Activated CD4-positive, alpha-beta T cell treated with anti-CD3 and anti-CD28 coated beads, Interleukin-2, amount 10 ng/mL, durations not matched to agents 7 days and 5 days (primary cell): ENCODE measurements at regions not wholly inside any gene's neighbourhood (a gene's known extent, or its start where the extent isn't known, plus 50 kb on each side); places are given as distances from the start of the nearest gene placed in this dataset.

Experiments used
- CTCF ChIA-PET: fragments of 350-600 bp; sonication (Branson Sonifier 250); formaldehyde crosslinking; loops from one replicate; lab custom pipeline; 2021; ENCODE audit warnings: antibody characterized with exemption; lab: Charles Lee
- POLR2A ChIA-PET: fragments of 350-600 bp; sonication (Branson Sonifier 250); formaldehyde crosslinking; loops from one replicate; lab custom pipeline; 2021; ENCODE audit warnings: antibody characterized with exemption; lab: Charles Lee
- DNase-seq: peaks from one replicate; pipeline ENCODE4 v3.0.0-alpha.2; 2020
- H3K27ac Mint-ChIP-seq: one replicate; pipeline ENCODE4 v1.8.0; 2021; ENCODE audit warnings: mild to moderate bottlenecking, moderate library complexity, mixed read lengths
- H3K27me3 Mint-ChIP-seq: one replicate; pipeline ENCODE4 v1.8.0; 2021; ENCODE audit warnings: mixed read lengths
- H3K36me3 Mint-ChIP-seq: one replicate; pipeline ENCODE4 v1.8.0; 2021; ENCODE audit warnings: low read depth, mixed read lengths
- H3K4me1 Mint-ChIP-seq: one replicate; pipeline ENCODE4 v1.8.0; 2021; ENCODE audit warnings: mixed read lengths
- H3K4me3 Mint-ChIP-seq: one replicate; pipeline ENCODE4 v1.8.0; 2021; ENCODE audit warnings: mild to moderate bottlenecking, moderate library complexity, mixed read lengths
- H3K9me3 Mint-ChIP-seq: one replicate; pipeline ENCODE4 v1.8.0; 2021; ENCODE audit warnings: mixed read lengths

- no peaks in the 10 kb centered on the region for H3K36me3 Mint-ChIP-seq
- POLR2A ChIA-PET, result no interaction called here
- no peak for DNase-seq
- CTCF ChIA-PET, result no interaction called here
- H3K4me1 Mint-ChIP-seq, result no peaks in the 10 kb centered on the region
- H3K27me3 Mint-ChIP-seq, result peaks cover 9% of the 10 kb centered on the region
- no peak overlapping the region for H3K4me3 Mint-ChIP-seq
- no peak overlapping the region for H3K27ac Mint-ChIP-seq
- no peaks in the 10 kb centered on the region for H3K9me3 Mint-ChIP-seq
These were observed 53.7 kb downstream of the RPS12 start for GRCh38 chr6:132868057-132868456.

GRCh38 chr6:132872923-132873322 is 58.6 kb downstream of the RPS12 start:
- no peak for DNase-seq
- Mint-ChIP-seq H3K9me3 (no peaks in the 10 kb centered on the region), H3K4me3 (no peak overlapping the region)

GRCh38 chr6:132877003-132877402 is 62.6 kb downstream of the RPS12 start:
- ChIA-PET CTCF (no interaction called here), POLR2A (no interaction called here)
- H3K27me3 Mint-ChIP-seq, result peaks cover 2% of the 10 kb centered on the region
- H3K36me3 Mint-ChIP-seq, result no peaks in the 10 kb centered on the region
- no peak for DNase-seq
- no peak overlapping the region for H3K4me3 Mint-ChIP-seq
- no peaks in the 10 kb centered on the region for H3K9me3 Mint-ChIP-seq
- H3K27ac Mint-ChIP-seq, result no peak overlapping the region
- no peaks in the 10 kb centered on the region for H3K4me1 Mint-ChIP-seq

More at GRCh38 chr6:132872923-132873322, 58.6 kb downstream of the RPS12 start:
- CTCF ChIA-PET, result no interaction called here
- Mint-ChIP-seq H3K4me1 (no peaks in the 10 kb centered on the region), H3K27ac (no peak overlapping the region), H3K27me3 (peaks cover 5% of the 10 kb centered on the region), H3K36me3 (no peaks in the 10 kb centered on the region)
- POLR2A ChIA-PET, result no interaction called here

- H3K4me3 Mint-ChIP-seq, result no peak overlapping the region
- no peak overlapping the region for H3K27ac Mint-ChIP-seq
- no peak for DNase-seq
- H3K4me1 Mint-ChIP-seq, result peaks cover 4% of the 10 kb centered on the region
- POLR2A ChIA-PET, result no interaction called here
- no peaks in the 10 kb centered on the region for H3K9me3 Mint-ChIP-seq
- CTCF ChIA-PET, result no interaction called here
- H3K27me3 Mint-ChIP-seq, result no peaks in the 10 kb centered on the region
- no peaks in the 10 kb centered on the region for H3K36me3 Mint-ChIP-seq
These were observed 72.8 kb downstream of the RPS12 start for GRCh38 chr6:132887204-132887603.

GRCh38 chr6:132888701-132889100 is 74.3 kb downstream of the RPS12 start:
- Mint-ChIP-seq H3K36me3 (no peaks in the 10 kb centered on the region), H3K4me3 (no peak overlapping the region), H3K27ac (no peak overlapping the region), H3K4me1 (peaks cover 4% of the 10 kb centered on the region), H3K9me3 (no peaks in the 10 kb centered on the region), H3K27me3 (no peaks in the 10 kb centered on the region)
- CTCF ChIA-PET, result no interaction called here
- POLR2A ChIA-PET, result no interaction called here
- DNase-seq, result no peak

- POLR2A ChIA-PET, result no interaction called here
- no peaks in the 10 kb centered on the region for H3K27me3 Mint-ChIP-seq
- no peaks in the 10 kb centered on the region for H3K4me1 Mint-ChIP-seq
- H3K9me3 Mint-ChIP-seq, result no peaks in the 10 kb centered on the region
- DNase-seq, result no peak
- H3K36me3 Mint-ChIP-seq, result no peaks in the 10 kb centered on the region
- H3K27ac Mint-ChIP-seq, result no peak overlapping the region
- CTCF ChIA-PET, result no interaction called here
- H3K4me3 Mint-ChIP-seq, result no peak overlapping the region
These were observed 78.8 kb downstream of the RPS12 start for GRCh38 chr6:132892929-132893771.

GRCh38 chr6:132893772-132894490 is 79.6 kb downstream of the RPS12 start:
- Mint-ChIP-seq H3K9me3 (no peaks in the 10 kb centered on the region), H3K4me3 (no peak overlapping the region), H3K36me3 (no peaks in the 10 kb centered on the region), H3K27ac (no peak overlapping the region), H3K4me1 (no peaks in the 10 kb centered on the region), H3K27me3 (no peaks in the 10 kb centered on the region)
- POLR2A ChIA-PET, result no interaction called here
- DNase-seq, result no peak
- CTCF ChIA-PET, result no interaction called here

GRCh38 chr6:132898376-132898775 is 84.0 kb downstream of the RPS12 start:
- POLR2A ChIA-PET, result no interaction called here

GRCh38 chr6:132900849-132901248 is 86.5 kb downstream of the RPS12 start:
- no peak overlapping the region for H3K27ac Mint-ChIP-seq
- H3K27me3 Mint-ChIP-seq, result peaks cover 5% of the 10 kb centered on the region
- ChIA-PET POLR2A (no interaction called here), CTCF (no interaction called here)
- DNase-seq, result no peak
- no peaks in the 10 kb centered on the region for H3K9me3 Mint-ChIP-seq
- H3K36me3 Mint-ChIP-seq, result no peaks in the 10 kb centered on the region
- H3K4me1 Mint-ChIP-seq, result no peaks in the 10 kb centered on the region
- no peak overlapping the region for H3K4me3 Mint-ChIP-seq

More at GRCh38 chr6:132898376-132898775, 84.0 kb downstream of the RPS12 start:
- no peaks in the 10 kb centered on the region for H3K4me1 Mint-ChIP-seq
- H3K27me3 Mint-ChIP-seq, result peaks cover 5% of the 10 kb centered on the region
- H3K9me3 Mint-ChIP-seq, result no peaks in the 10 kb centered on the region
- H3K27ac Mint-ChIP-seq, result no peak overlapping the region
- no peaks in the 10 kb centered on the region for H3K36me3 Mint-ChIP-seq
- DNase-seq, result no peak
- CTCF ChIA-PET, result no interaction called here
- H3K4me3 Mint-ChIP-seq, result no peak overlapping the region

- no peaks in the 10 kb centered on the region for H3K9me3 Mint-ChIP-seq
- no peaks in the 10 kb centered on the region for H3K36me3 Mint-ChIP-seq
- CTCF ChIA-PET, result no interaction called here
- POLR2A ChIA-PET, result no interaction called here
- H3K27me3 Mint-ChIP-seq, result peaks cover 5% of the 10 kb centered on the region
- no peak overlapping the region for H3K27ac Mint-ChIP-seq
- H3K4me1 Mint-ChIP-seq, result no peaks in the 10 kb centered on the region
- DNase-seq, result no peak
- no peak overlapping the region for H3K4me3 Mint-ChIP-seq
These were observed 88.5 kb downstream of the RPS12 start for GRCh38 chr6:132902901-132903300.

- ChIA-PET POLR2A (no interaction called here), CTCF (interaction anchor here (1.0 kb wide), 1 partner anchor 11 kb away, joined by 3 read pairs; no protein-coding TSS in a partner anchor)
- Mint-ChIP-seq H3K9me3 (no peaks in the 10 kb centered on the region), H3K36me3 (no peaks in the 10 kb centered on the region), H3K27me3 (peaks cover 5% of the 10 kb centered on the region), H3K4me1 (no peaks in the 10 kb centered on the region), H3K27ac (no peak overlapping the region), H3K4me3 (no peak overlapping the region)
- DNase-seq, result no peak
These were observed 92.9 kb downstream of the RPS12 start for GRCh38 chr6:132907231-132907630.

- no peak overlapping the region for H3K27ac Mint-ChIP-seq
- no peaks in the 10 kb centered on the region for H3K9me3 Mint-ChIP-seq
- H3K4me1 Mint-ChIP-seq, result no peaks in the 10 kb centered on the region
- no peak overlapping the region for H3K4me3 Mint-ChIP-seq
- POLR2A ChIA-PET, result no interaction called here
- H3K27me3 Mint-ChIP-seq, result peaks cover 3% of the 10 kb centered on the region
- no peak for DNase-seq
- H3K36me3 Mint-ChIP-seq, result no peaks in the 10 kb centered on the region
- CTCF ChIA-PET, result interaction anchor here (0.7 to 1.0 kb wide), 2 partner anchors 11 to 26 kb away, joined by 3 read pairs; no protein-coding TSS in a partner anchor
These were observed 93.5 kb downstream of the RPS12 start for GRCh38 chr6:132907914-132908313.

GRCh38 chr6:132909742-132910141 is 95.4 kb downstream of the RPS12 start:
- peaks cover 3% of the 10 kb centered on the region for H3K27me3 Mint-ChIP-seq
- no peaks in the 10 kb centered on the region for H3K4me1 Mint-ChIP-seq
- no peak for DNase-seq
- no peak overlapping the region for H3K4me3 Mint-ChIP-seq
- CTCF ChIA-PET, result no interaction called here
- no peaks in the 10 kb centered on the region for H3K9me3 Mint-ChIP-seq
- no peak overlapping the region for H3K27ac Mint-ChIP-seq
- H3K36me3 Mint-ChIP-seq, result no peaks in the 10 kb centered on the region
- POLR2A ChIA-PET, result no interaction called here
